ENCODE measurements at regions not wholly inside any gene's neighbourhood (a gene's known extent, or its start where the extent isn't known, plus 50 kb on each side); places are given as distances from the start of the nearest gene placed in this dataset.
"Not testable (repeated sequence)": the region's sequence is repeated elsewhere in the genome, so short reads cannot be mapped to it uniquely, and the experiment has no call there.

GRCh38 chr21:9010121-9010795, 1511.1 kb upstream of the TPTE start:
- POLR2A ChIA-PET; H3K36me3 Mint-ChIP-seq (ENCODE audit: insufficient read depth, unreplicated experiment); CTCF ChIA-PET; intact Hi-C loops (cut with micrococcal nuclease); H3K4me3 Mint-ChIP-seq (ENCODE audit: unreplicated experiment); H3K27me3 Mint-ChIP-seq (ENCODE audit: insufficient read depth, unreplicated experiment); H3K4me1 Mint-ChIP-seq (ENCODE audit: insufficient read depth, unreplicated experiment); H3K27ac Mint-ChIP-seq (ENCODE audit: low read depth, unreplicated experiment); DNase-seq (ENCODE audit: unreplicated experiment); BruUV-seq (replicated peaks): not testable (repeated sequence)
- H3K9me3 Mint-ChIP-seq (ENCODE audit: unreplicated experiment), result peaks cover 50% of the 10 kb centered on the region

DNA sequence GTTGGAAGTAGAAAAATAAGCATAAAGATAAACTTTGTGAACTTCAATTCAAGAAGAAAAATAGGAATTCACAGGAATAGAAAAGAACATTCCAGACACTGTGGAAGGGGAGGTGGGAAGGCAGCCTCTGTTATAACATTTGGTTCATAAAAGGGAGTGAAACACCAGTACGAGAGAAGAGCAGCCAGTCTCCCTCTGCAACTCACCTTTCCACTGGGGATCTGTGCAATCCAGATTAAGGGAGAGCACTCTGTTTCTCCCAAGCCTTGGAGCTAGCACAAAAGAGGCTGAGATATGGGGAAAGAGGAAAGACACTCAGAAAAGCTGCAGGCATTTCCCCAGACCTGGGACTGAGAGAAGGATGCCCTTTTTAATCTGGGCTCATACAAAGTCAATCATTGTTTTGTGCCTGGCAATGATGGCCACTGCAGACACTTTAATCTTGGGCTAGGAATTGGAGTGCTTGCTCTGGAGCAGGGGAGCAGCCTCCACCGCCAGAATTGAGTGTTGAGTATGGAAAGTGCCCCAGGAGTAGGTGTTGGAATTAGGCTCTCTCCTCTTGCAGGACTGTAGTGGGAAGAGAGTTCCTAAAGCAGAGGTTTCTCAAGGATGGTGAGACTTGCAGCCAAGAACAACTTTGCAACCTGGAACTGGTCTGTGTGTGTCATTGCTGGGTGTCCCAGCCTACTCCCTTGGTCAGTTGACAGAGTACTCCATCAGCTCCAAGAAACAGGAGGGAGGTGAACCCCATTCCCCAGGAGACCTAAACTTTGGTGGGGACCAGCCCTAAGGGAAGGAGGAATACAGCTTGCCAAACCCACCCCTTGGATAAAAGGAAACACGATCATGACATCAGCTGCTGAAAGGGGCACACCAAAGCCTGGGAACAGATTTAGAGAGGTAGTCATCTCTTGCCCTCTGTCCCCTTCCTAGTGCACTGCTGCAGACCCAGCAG, 1510.2 kb upstream of the TPTE start:
- H3K4me1 Mint-ChIP-seq (ENCODE audit: insufficient read depth, unreplicated experiment); CTCF ChIA-PET; POLR2A ChIA-PET; DNase-seq (ENCODE audit: unreplicated experiment); H3K4me3 Mint-ChIP-seq (ENCODE audit: unreplicated experiment); H3K27me3 Mint-ChIP-seq (ENCODE audit: insufficient read depth, unreplicated experiment); H3K27ac Mint-ChIP-seq (ENCODE audit: low read depth, unreplicated experiment); BruUV-seq (replicated peaks); H3K36me3 Mint-ChIP-seq (ENCODE audit: insufficient read depth, unreplicated experiment); intact Hi-C loops (cut with micrococcal nuclease): not testable (repeated sequence)
- peaks cover 54% of the 10 kb centered on the region for H3K9me3 Mint-ChIP-seq (ENCODE audit: unreplicated experiment)

GRCh38 chr21:9011916-9012315, 1509.5 kb upstream of the TPTE start:
- BruUV-seq (replicated peaks); H3K4me3 Mint-ChIP-seq (ENCODE audit: unreplicated experiment); CTCF ChIA-PET; DNase-seq (ENCODE audit: unreplicated experiment); H3K27ac Mint-ChIP-seq (ENCODE audit: low read depth, unreplicated experiment); intact Hi-C loops (cut with micrococcal nuclease); H3K4me1 Mint-ChIP-seq (ENCODE audit: insufficient read depth, unreplicated experiment); POLR2A ChIA-PET; H3K27me3 Mint-ChIP-seq (ENCODE audit: insufficient read depth, unreplicated experiment); H3K36me3 Mint-ChIP-seq (ENCODE audit: insufficient read depth, unreplicated experiment): not testable (repeated sequence)
- H3K9me3 Mint-ChIP-seq (ENCODE audit: unreplicated experiment), result peaks cover 48% of the 10 kb centered on the region

GRCh38 chr21:9013502-9014242, 1507.7 kb upstream of the TPTE start:
- H3K4me3 Mint-ChIP-seq (ENCODE audit: unreplicated experiment); H3K36me3 Mint-ChIP-seq (ENCODE audit: insufficient read depth, unreplicated experiment); H3K27me3 Mint-ChIP-seq (ENCODE audit: insufficient read depth, unreplicated experiment); intact Hi-C loops (cut with micrococcal nuclease); DNase-seq (ENCODE audit: unreplicated experiment); BruUV-seq (replicated peaks); H3K4me1 Mint-ChIP-seq (ENCODE audit: insufficient read depth, unreplicated experiment); POLR2A ChIA-PET; H3K27ac Mint-ChIP-seq (ENCODE audit: low read depth, unreplicated experiment); CTCF ChIA-PET: not testable (repeated sequence)
- peaks cover 35% of the 10 kb centered on the region for H3K9me3 Mint-ChIP-seq (ENCODE audit: unreplicated experiment)

DNA sequence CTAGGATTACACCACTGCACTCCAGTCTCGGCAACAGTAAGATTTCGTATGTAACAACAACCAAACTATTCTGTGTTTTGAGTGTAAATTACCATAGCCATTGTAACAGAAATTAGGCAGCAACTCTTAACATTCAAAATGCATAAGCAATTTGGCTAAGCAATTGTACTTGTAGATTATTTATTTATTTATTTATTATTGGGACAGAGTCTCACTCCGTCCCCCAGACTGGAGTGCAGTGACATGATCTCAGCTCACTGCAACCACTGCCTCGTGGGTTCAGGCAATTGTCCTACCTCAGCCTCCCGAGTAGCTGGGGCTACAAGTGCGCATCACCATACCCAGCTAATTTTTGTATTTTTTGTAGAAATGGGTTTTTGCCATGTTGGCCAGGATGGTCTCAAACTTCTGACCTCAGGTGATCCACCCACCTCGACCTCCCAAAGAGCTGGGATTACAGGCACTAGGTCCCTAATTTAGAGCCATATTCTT, 1507.1 kb upstream of the TPTE start:
- CTCF ChIA-PET; DNase-seq (ENCODE audit: unreplicated experiment); H3K4me3 Mint-ChIP-seq (ENCODE audit: unreplicated experiment); H3K27ac Mint-ChIP-seq (ENCODE audit: low read depth, unreplicated experiment); H3K27me3 Mint-ChIP-seq (ENCODE audit: insufficient read depth, unreplicated experiment); intact Hi-C loops (cut with micrococcal nuclease); H3K4me1 Mint-ChIP-seq (ENCODE audit: insufficient read depth, unreplicated experiment); H3K36me3 Mint-ChIP-seq (ENCODE audit: insufficient read depth, unreplicated experiment); BruUV-seq (replicated peaks); POLR2A ChIA-PET: not testable (repeated sequence)
- peaks cover 29% of the 10 kb centered on the region for H3K9me3 Mint-ChIP-seq (ENCODE audit: unreplicated experiment)

- H3K27me3 Mint-ChIP-seq (ENCODE audit: insufficient read depth, unreplicated experiment); POLR2A ChIA-PET; H3K36me3 Mint-ChIP-seq (ENCODE audit: insufficient read depth, unreplicated experiment); DNase-seq (ENCODE audit: unreplicated experiment); H3K27ac Mint-ChIP-seq (ENCODE audit: low read depth, unreplicated experiment); H3K4me1 Mint-ChIP-seq (ENCODE audit: insufficient read depth, unreplicated experiment); H3K4me3 Mint-ChIP-seq (ENCODE audit: unreplicated experiment); BruUV-seq (replicated peaks); intact Hi-C loops (cut with micrococcal nuclease); CTCF ChIA-PET: not testable (repeated sequence)
- H3K9me3 Mint-ChIP-seq (ENCODE audit: unreplicated experiment), result peaks cover 24% of the 10 kb centered on the region
Observed at GRCh38 chr21:9015483-9016197, 1505.7 kb upstream of the TPTE start.

- CTCF ChIA-PET; BruUV-seq (replicated peaks): not testable (repeated sequence)
Observed at GRCh38 chr21:9017206-9017605, 1504.2 kb upstream of the TPTE start.

GRCh38 chr21:9018731-9019253, 1502.6 kb upstream of the TPTE start:
- H3K27me3 Mint-ChIP-seq (ENCODE audit: insufficient read depth, unreplicated experiment); H3K27ac Mint-ChIP-seq (ENCODE audit: low read depth, unreplicated experiment); H3K36me3 Mint-ChIP-seq (ENCODE audit: insufficient read depth, unreplicated experiment); intact Hi-C loops (cut with micrococcal nuclease); CTCF ChIA-PET; DNase-seq (ENCODE audit: unreplicated experiment); H3K4me3 Mint-ChIP-seq (ENCODE audit: unreplicated experiment); POLR2A ChIA-PET; BruUV-seq (replicated peaks); H3K4me1 Mint-ChIP-seq (ENCODE audit: insufficient read depth, unreplicated experiment): not testable (repeated sequence)
- H3K9me3 Mint-ChIP-seq (ENCODE audit: unreplicated experiment), result peaks cover 17% of the 10 kb centered on the region

More at GRCh38 chr21:9017206-9017605, 1504.2 kb upstream of the TPTE start:
- H3K27me3 Mint-ChIP-seq (ENCODE audit: insufficient read depth, unreplicated experiment); H3K27ac Mint-ChIP-seq (ENCODE audit: low read depth, unreplicated experiment); POLR2A ChIA-PET; DNase-seq (ENCODE audit: unreplicated experiment); intact Hi-C loops (cut with micrococcal nuclease); H3K4me1 Mint-ChIP-seq (ENCODE audit: insufficient read depth, unreplicated experiment); H3K4me3 Mint-ChIP-seq (ENCODE audit: unreplicated experiment); H3K36me3 Mint-ChIP-seq (ENCODE audit: insufficient read depth, unreplicated experiment): not testable (repeated sequence)
- H3K9me3 Mint-ChIP-seq (ENCODE audit: unreplicated experiment), result peaks cover 17% of the 10 kb centered on the region
